Retinal pigment epithelial cell (primary cell): ENCODE measurements at regions not wholly inside any gene's neighbourhood (a gene's known extent, or its start where the extent isn't known, plus 50 kb on each side); places are given as distances from the start of the nearest gene placed in this dataset.

Experiments
- DNase-seq: peaks from one replicate; pipeline ENCODE4 v3.0.0-alpha.2; 2010; ENCODE audit warnings: low read depth
- H3K4me3 ChIP-seq: 2 replicates; pipeline ENCODE4 v1.5.1; 2011; ENCODE audit warnings: mild to moderate bottlenecking, low read length, control low read depth, moderate library complexity
- TF ChIP-seq, protein P1 (sequence below): conservative IDR thresholded peaks from 2 replicates; pipeline ENCODE4 v1.5.1; 2011; ENCODE audit warnings: low read depth, low read length, control low read depth, inconsistent platforms

GRCh38 chr11:112809429-112809828 is 151.8 kb upstream of the NCAM1 start:
- no peak overlapping the region for H3K4me3 ChIP-seq
- DNase-seq, result no peak
- TF ChIP-seq, protein P1, sequence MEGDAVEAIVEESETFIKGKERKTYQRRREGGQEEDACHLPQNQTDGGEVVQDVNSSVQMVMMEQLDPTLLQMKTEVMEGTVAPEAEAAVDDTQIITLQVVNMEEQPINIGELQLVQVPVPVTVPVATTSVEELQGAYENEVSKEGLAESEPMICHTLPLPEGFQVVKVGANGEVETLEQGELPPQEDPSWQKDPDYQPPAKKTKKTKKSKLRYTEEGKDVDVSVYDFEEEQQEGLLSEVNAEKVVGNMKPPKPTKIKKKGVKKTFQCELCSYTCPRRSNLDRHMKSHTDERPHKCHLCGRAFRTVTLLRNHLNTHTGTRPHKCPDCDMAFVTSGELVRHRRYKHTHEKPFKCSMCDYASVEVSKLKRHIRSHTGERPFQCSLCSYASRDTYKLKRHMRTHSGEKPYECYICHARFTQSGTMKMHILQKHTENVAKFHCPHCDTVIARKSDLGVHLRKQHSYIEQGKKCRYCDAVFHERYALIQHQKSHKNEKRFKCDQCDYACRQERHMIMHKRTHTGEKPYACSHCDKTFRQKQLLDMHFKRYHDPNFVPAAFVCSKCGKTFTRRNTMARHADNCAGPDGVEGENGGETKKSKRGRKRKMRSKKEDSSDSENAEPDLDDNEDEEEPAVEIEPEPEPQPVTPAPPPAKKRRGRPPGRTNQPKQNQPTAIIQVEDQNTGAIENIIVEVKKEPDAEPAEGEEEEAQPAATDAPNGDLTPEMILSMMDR, result no peak

GRCh38 chr11:112810951-112811350 is 150.3 kb upstream of the NCAM1 start:
- TF ChIP-seq, protein P1, result no peak

GRCh38 chr11:112811783-112812182 is 149.4 kb upstream of the NCAM1 start:
- DNase-seq, result no peak
- TF ChIP-seq, protein P1, result no peak
- H3K4me3 ChIP-seq, result no peak overlapping the region

More at GRCh38 chr11:112810951-112811350, 150.3 kb upstream of the NCAM1 start:
- H3K4me3 ChIP-seq, result no peak overlapping the region
- DNase-seq, result no peak

DNA sequence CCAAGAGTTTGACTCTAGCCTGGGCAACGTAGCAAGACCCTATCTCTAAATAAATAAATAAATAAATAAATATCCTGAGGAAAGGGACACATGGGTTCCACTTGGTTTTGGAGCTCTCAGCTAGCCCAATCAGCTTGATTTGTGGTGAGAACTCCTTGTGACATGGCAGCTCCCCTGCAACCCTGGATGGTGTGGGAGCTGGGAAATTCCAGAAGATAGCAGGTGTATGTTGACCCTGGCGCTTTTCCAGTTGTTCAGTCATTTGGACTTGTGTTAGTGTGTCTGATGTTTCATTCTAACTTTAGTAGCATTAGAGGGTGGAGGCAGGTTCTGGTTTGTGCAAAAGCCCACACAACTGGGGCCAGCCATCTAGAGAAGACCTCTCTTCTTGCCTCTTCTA is 148.5 kb upstream of the NCAM1 start:
- DNase-seq, result no peak
- no peak overlapping the region for H3K4me3 ChIP-seq
- TF ChIP-seq, protein P1, result no peak

- H3K4me3 ChIP-seq, result no peak overlapping the region
- no peak for DNase-seq
- TF ChIP-seq, protein P1, result no peak
Observed at GRCh38 chr11:112814168-112814567, 147.1 kb upstream of the NCAM1 start.

DNA sequence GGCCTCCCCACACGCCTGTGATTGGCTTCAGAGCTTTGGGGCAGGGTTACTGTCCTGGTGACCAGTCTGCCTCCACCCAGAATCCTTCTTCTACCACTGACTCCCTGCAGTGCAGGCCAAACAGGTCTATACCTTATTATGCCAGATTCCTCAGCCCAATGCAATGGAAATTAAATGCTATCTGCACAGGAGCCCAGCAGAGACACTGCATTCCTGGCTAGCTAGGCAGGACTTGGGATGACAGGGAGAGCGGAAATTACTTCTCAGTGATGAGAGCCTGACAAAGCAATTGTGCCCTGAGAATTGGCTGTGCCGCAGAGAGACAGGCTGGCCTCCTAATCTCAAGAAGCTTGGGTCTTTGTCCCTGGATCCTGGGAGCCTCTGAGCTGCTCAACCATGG is 143.8 kb upstream of the NCAM1 start:
- H3K4me3 ChIP-seq, result no peak overlapping the region
- TF ChIP-seq, protein P1, result no peak
- no peak for DNase-seq

DNA sequence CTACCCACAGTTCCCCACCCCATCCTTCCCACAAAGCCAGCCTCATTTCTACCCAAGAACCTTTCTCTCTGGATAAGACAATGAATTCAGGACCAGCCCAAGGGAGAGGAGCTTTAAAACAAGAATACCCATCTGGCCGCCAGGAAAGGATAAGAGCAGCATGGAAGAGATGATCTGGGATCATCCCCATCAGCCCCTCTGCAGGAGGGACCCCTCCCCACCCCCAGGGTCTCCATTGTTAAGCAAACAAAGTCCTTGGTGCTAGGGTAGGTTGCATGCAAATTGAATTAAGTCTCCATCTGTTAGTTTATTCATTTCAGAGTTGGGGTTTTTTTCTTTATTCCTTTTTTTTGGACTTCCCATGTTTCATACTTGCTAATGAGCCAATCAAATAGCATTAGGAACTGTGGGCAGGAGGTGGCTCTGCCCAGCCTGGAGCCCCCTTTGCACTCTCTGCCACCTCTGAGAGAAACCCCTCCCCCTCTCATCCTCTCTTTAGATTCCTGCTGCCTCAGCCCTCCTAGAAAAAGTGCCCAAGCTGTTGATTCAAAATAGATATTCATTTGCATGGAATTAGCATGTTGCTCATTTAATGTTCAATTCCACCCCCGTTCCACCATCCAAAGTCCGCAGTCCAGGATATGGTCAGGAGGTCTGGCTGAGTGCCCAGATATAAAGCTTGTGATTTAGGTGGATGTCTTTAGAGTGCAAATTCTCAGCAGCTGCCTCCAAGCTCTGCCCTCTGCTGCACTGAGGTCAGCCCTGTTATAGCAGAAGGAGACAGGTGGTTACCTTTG is 138.5 kb upstream of the NCAM1 start:
- TF ChIP-seq, protein P1, result no peak
- peak; percentile 14 for DNase-seq

More for the DNA sequence above, 138.5 kb upstream of the NCAM1 start:
- no peak overlapping the region for H3K4me3 ChIP-seq
